Smooth muscle cell (in vitro differentiated cells): ENCODE measurements at regions not wholly inside any gene's neighbourhood (a gene's known extent, or its start where the extent isn't known, plus 50 kb on each side); places are given as distances from the start of the nearest gene placed in this dataset.
A peak's percentile ranks its signal among the peaks of the same experiment; 100 is the strongest.

ENCODE experiments used
- DNase-seq: peaks from one replicate; lab custom pipeline; 2025; ENCODE audit not compliant: unreplicated experiment; lab: John Stamatoyannopoulos, UW
- H2AFZ ChIP-seq: fragments of 200-600 bp; sonication (generic); 2 replicates; pipeline ENCODE4 v1.6.0; 2016; ENCODE audit warnings: antibody characterized with exemption, low read depth, mild to moderate bottlenecking
- H3F3A ChIP-seq: fragments of 200-600 bp; sonication (generic); 2 replicates; pipeline ENCODE4 v1.6.0; 2017; ENCODE audit warnings: antibody characterized with exemption, low read depth
- H3K27ac ChIP-seq: fragments of 200-600 bp; sonication (generic); 2 replicates; pipeline ENCODE4 v1.5.1; 2016; ENCODE audit warnings: low read depth, mild to moderate bottlenecking
- H3K27me3 ChIP-seq: fragments of 200-600 bp; sonication (generic); 2 replicates; pipeline ENCODE4 v1.6.1; 2016; ENCODE audit warnings: low read depth, mild to moderate bottlenecking
- H3K36me3 ChIP-seq: fragments of 200-600 bp; sonication (generic); 2 replicates; pipeline ENCODE4 v1.5.1; 2016; ENCODE audit warnings: low read depth
- H3K4me1 ChIP-seq: fragments of 200-600 bp; sonication (generic); 2 replicates; pipeline ENCODE4 v1.5.1; 2016; ENCODE audit warnings: low read depth
- H3K4me2 ChIP-seq: fragments of 200-600 bp; sonication (generic); 2 replicates; pipeline ENCODE4 v1.6.0; 2016; ENCODE audit warnings: mild to moderate bottlenecking
- H3K4me3 ChIP-seq: fragments of 200-600 bp; sonication (generic); 2 replicates; pipeline ENCODE4 v1.5.1; 2016; ENCODE audit warnings: mild to moderate bottlenecking
- H3K79me2 ChIP-seq: fragments of 200-600 bp; sonication (generic); 2 replicates; pipeline ENCODE4 v1.6.0; 2016; ENCODE audit warnings: low read depth, mild to moderate bottlenecking
- H3K9ac ChIP-seq: fragments of 200-600 bp; sonication (generic); 2 replicates; pipeline ENCODE4 v1.6.0; 2016; ENCODE audit warnings: low read depth
- H3K9me3 ChIP-seq: fragments of 200-600 bp; sonication (generic); replicated peaks from 2 replicates; pipeline ENCODE4 v1.5.1; 2016; ENCODE audit warnings: low read depth
- H4K20me1 ChIP-seq: fragments of 200-600 bp; sonication (generic); 2 replicates; pipeline ENCODE4 v1.6.0; 2016; ENCODE audit warnings: low read depth
- WGBS: methylation state at CpG from one replicate; pipeline ENCODE4 v1.1.7; 2016; ENCODE audit warnings: low lambda C conversion rate; 5-methylcytosine and 5-hydroxymethylcytosine counted together
- TF ChIP-seq, protein P1 (sequence below): fragments of 200-600 bp; sonication (generic); IDR thresholded peaks from 2 replicates; pipeline ENCODE4 v1.5.1; 2017; ENCODE audit warnings: borderline replicate concordance, mild to moderate bottlenecking, antibody characterized with exemption; ENCODE audit not compliant: insufficient read depth, poor library complexity, severe bottlenecking

DNA sequence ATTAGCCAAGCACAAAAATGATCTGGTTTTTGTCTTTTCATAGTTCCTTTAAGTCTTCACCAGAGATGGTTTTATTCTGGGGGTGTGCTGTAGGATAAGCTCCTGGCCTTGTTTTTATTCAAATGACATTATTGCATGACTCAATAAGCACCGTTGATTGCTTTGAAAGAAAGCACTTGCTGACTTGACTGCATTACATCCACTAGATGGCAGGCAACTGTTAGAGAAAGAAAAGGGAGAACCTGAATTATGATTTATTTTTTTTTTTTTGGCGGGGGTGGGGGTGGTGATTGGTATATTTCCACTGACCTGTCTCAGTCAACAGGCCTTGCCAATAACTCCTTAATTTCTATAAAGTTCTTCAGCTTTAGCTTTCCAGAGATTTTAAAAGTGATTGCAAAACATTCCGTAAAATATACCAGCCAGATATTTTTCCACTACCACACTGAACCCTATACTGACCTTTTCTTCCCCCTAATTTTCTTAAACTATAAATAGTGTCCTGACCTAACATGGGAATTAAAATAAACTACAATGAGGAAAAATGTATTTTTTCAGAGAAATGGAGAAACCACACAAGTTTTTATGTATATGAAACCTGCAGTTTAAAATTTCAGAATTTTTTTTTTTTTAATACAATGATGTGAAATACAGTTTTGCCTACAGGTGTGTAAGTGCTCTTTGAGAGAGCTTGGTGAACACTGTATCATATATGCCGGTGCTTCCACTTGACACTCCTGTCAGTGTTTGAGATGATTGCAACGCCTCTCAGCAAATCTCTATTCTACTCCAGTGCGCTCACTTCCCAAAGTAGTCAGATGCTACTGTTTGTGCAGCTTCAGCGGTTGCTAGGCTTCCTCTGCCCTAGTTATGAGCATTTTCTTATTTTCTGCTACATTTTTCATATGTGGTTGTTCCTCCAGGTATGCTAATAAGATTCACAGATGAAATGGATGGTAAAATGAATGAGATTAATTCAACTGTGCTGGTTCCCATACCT, 274.3 kb downstream of the CD109 start:
- peaks cover 5% of the 10 kb centered on the region for H3K4me1 ChIP-seq
- H3K36me3 ChIP-seq, result no peaks in the 10 kb centered on the region
- no peaks in the 10 kb centered on the region for H3K79me2 ChIP-seq
- no peaks in the 10 kb centered on the region for H3K27me3 ChIP-seq
- WGBS, result 58% methylated on average over 7 of the region's 7 CpGs
- no peaks in the 10 kb centered on the region for H3F3A ChIP-seq
- H2AFZ ChIP-seq, result no peak overlapping the region
- no peak for DNase-seq
- no peaks in the 10 kb centered on the region for H4K20me1 ChIP-seq
- TF ChIP-seq, protein P1, sequence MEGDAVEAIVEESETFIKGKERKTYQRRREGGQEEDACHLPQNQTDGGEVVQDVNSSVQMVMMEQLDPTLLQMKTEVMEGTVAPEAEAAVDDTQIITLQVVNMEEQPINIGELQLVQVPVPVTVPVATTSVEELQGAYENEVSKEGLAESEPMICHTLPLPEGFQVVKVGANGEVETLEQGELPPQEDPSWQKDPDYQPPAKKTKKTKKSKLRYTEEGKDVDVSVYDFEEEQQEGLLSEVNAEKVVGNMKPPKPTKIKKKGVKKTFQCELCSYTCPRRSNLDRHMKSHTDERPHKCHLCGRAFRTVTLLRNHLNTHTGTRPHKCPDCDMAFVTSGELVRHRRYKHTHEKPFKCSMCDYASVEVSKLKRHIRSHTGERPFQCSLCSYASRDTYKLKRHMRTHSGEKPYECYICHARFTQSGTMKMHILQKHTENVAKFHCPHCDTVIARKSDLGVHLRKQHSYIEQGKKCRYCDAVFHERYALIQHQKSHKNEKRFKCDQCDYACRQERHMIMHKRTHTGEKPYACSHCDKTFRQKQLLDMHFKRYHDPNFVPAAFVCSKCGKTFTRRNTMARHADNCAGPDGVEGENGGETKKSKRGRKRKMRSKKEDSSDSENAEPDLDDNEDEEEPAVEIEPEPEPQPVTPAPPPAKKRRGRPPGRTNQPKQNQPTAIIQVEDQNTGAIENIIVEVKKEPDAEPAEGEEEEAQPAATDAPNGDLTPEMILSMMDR, result peak; percentile 83
- no peak overlapping the region for H3K9ac ChIP-seq
- H3K9me3 ChIP-seq, result no peaks in the 10 kb centered on the region
- no peak overlapping the region for H3K27ac ChIP-seq
- no peak overlapping the region for H3K4me3 ChIP-seq
- H3K4me2 ChIP-seq, result peak overlapping the region; percentile 19

DNA sequence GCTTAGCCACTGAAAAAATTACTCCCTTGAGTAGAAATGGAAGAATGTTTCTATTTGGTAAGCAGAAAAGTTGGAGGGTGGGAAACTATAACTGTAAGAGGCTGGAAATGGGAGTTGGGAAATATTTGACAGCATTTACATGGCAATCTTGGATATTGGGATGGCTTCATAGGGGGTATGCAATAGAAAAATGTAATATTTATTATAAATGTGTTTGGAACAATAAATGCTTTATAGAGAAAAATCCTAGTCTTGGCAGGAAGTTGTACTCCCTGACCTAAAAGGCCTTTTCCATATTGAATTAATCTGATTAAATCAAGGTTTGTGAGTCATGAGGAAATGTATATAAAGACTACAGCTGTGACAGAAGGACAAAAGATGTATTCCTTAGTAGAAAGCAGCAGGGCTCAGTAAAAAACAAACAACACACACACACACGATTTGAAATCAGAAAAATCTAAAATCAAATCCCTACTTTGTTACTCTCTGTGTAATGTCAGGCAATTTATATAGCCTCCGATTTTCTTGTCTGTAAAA, 272.3 kb downstream of the CD109 start:
- Histone ChIP-seq H3K9ac (no peak overlapping the region), H3K36me3 (no peaks in the 10 kb centered on the region), H3K4me2 (no peak overlapping the region), H3K27ac (no peak overlapping the region), H2AFZ (no peak overlapping the region), H3K79me2 (no peaks in the 10 kb centered on the region), H3F3A (no peaks in the 10 kb centered on the region), H3K4me3 (no peak overlapping the region), H3K27me3 (no peaks in the 10 kb centered on the region), H3K4me1 (peaks cover 5% of the 10 kb centered on the region), H3K9me3 (no peaks in the 10 kb centered on the region), H4K20me1 (no peaks in the 10 kb centered on the region)
- TF ChIP-seq, protein P1, result no peak
- no peak for DNase-seq
- 55% methylated on average over 2 of the region's 2 CpGs for WGBS

DNA sequence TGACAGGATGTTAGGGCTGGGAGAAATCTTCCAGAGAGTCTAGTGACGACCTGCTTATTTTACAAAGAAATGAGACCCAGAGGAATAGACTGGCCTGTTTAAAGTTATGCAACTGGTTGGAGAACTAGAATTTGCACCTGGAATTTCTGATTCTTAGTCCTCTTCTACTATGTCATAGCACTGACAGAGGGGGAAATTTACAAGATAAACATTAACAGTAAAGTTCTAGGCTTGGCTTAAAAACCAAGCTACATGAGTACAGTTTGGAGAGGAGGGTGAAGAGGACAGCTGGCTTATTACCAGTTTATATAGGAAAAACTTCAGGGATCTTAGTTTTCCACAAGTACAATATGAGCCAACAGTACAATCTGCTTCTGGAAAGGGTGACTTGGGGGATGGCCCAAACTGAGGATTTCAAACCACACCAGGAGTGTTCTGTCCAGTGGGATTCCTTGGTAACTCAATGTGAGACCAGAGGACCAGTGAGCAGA, 269.6 kb downstream of the CD109 start:
- no peaks in the 10 kb centered on the region for H3K79me2 ChIP-seq
- 76% methylated on average over 1 of the region's 1 CpG for WGBS
- H3K36me3 ChIP-seq, result no peaks in the 10 kb centered on the region
- H3F3A ChIP-seq, result no peaks in the 10 kb centered on the region
- no peak overlapping the region for H3K4me3 ChIP-seq
- peaks cover 5% of the 10 kb centered on the region for H3K4me1 ChIP-seq
- no peak overlapping the region for H3K27ac ChIP-seq
- TF ChIP-seq, protein P1, result no peak
- no peak overlapping the region for H3K4me2 ChIP-seq
- DNase-seq, result no peak
- no peaks in the 10 kb centered on the region for H4K20me1 ChIP-seq
- H3K9me3 ChIP-seq, result no peaks in the 10 kb centered on the region
- H3K27me3 ChIP-seq, result no peaks in the 10 kb centered on the region
- no peak overlapping the region for H3K9ac ChIP-seq
- H2AFZ ChIP-seq, result no peak overlapping the region
